A549 (cell line): ENCODE measurements at regions not wholly inside any gene's neighbourhood (a gene's known extent, or its start where the extent isn't known, plus 50 kb on each side); places are given as distances from the start of the nearest gene placed in this dataset.

Source experiments
- ATAC-seq, 2 experiments: fragments of 200-7000 bp in 1 of 2; fragments of >200 bp in 1 of 2; cut with Nextera tagmentation in 1 of 2; cut with Tn5 transposase in 1 of 2; 3 replicates each; pipeline versions ENCODE4 v1.8.0 to v1.9.1; 2018 to 2020; ENCODE audit warnings: mild to moderate bottlenecking in 1 of 2, moderate library complexity in 1 of 2
- CTCF ChIA-PET: fragments of 300-600 bp; sonication (Branson Sonifier 250); formaldehyde crosslinking; extraction: SDS; loops from one replicate; lab custom pipeline; 2021; ENCODE audit warnings: antibody characterized with exemption, inconsistent platforms; lab: Yijun Ruan, JAX
- POLR2A ChIA-PET: fragments of 350-600 bp; formaldehyde crosslinking; extraction: SDS; loops from one replicate; lab custom pipeline; 2021; ENCODE audit warnings: antibody characterized with exemption, inconsistent platforms; lab: Yijun Ruan, JAX
- DNase-seq, 2 experiments: peaks; one replicate each; pipeline versions ENCODE4 v3.0.0 to v3.0.0-alpha.2; 2011 to 2016; ENCODE audit warnings: low read depth in 1 of 2, low spot score in 1 of 2
- FAIRE-seq: peaks from 2 replicates; lab custom pipeline; 2011; peaks lifted over from hg19 to GRCh38; lab: Jason Lieb, UNC
- H3K27ac ChIP-seq, 2 experiments: fragments of >200 bp; sonication (Bioruptor Twin); formaldehyde crosslinking; 3 replicates each; pipeline ENCODE4 v1.5.1; 2016 to 2017
- H3K4me1 ChIP-seq: fragments of >200 bp; sonication (Bioruptor Twin); formaldehyde crosslinking; 3 replicates; pipeline ENCODE4 v1.6.1; 2016
- H3K4me2 ChIP-seq: fragments of >200 bp; sonication (Bioruptor Twin); formaldehyde crosslinking; 3 replicates; pipeline ENCODE4 v1.6.1; 2016
- H3K4me3 ChIP-seq: fragments of >200 bp; sonication (Bioruptor Twin); formaldehyde crosslinking; 3 replicates; pipeline ENCODE4 v1.5.1; 2016
- H3K9me3 ChIP-seq: fragments of >200 bp; sonication (Bioruptor Twin); formaldehyde crosslinking; 3 replicates; pipeline ENCODE4 v1.6.1; 2016
- CHD2 ChIP-seq: fragments of 150-350 bp; IDR thresholded peaks from 2 replicates; pipeline ENCODE4 v1.6.1; 2014; ENCODE audit warnings: low read length; ENCODE audit not compliant: partially characterized antibody
- CHD4 ChIP-seq: fragments of 200-600 bp; sonication (generic); IDR thresholded peaks from 2 replicates; pipeline ENCODE4 v1.6.1; 2016; ENCODE audit warnings: antibody characterized with exemption, mild to moderate bottlenecking, borderline replicate concordance
- EHF ChIP-seq: fragments of 250-450 bp; sonication (Bioruptor Pico); IDR thresholded peaks from 2 replicates; pipeline ENCODE4 v1.5.0; 2020; ENCODE audit warnings: mild to moderate bottlenecking
- FOXS1 ChIP-seq: fragments of 250-450 bp; sonication (Bioruptor Pico); IDR thresholded peaks from 2 replicates; pipeline ENCODE4 v1.5.0; 2020; ENCODE audit warnings: mild to moderate bottlenecking, moderate library complexity
- GATA3 ChIP-seq: IDR thresholded peaks from 2 replicates; pipeline ENCODE4 v1.6.1; 2012; ENCODE audit warnings: borderline replicate concordance
- HEYL ChIP-seq: fragments of 250-450 bp; sonication (Bioruptor Pico); IDR thresholded peaks from 2 replicates; pipeline ENCODE4 v1.8.0; 2021; ENCODE audit warnings: mild to moderate bottlenecking, moderate library complexity
- KDM1A ChIP-seq: fragments of 200-600 bp; sonication (generic); IDR thresholded peaks from 2 replicates; pipeline ENCODE4 v1.6.1; 2016; ENCODE audit warnings: low read depth, mild to moderate bottlenecking
- KDM5A ChIP-seq: fragments of 200-600 bp; sonication (generic); IDR thresholded peaks from 2 replicates; pipeline ENCODE4 v1.6.1; 2016; ENCODE audit warnings: antibody characterized with exemption, mild to moderate bottlenecking
- MYC ChIP-seq: IDR thresholded peaks from 2 replicates; pipeline ENCODE4 v1.6.1; 2012; ENCODE audit warnings: mild to moderate bottlenecking, inconsistent platforms, low read length, improper control_type of control experiment, borderline replicate concordance
- NPAS2 ChIP-seq: fragments of 250-450 bp; sonication (Bioruptor Pico); IDR thresholded peaks from 2 replicates; pipeline ENCODE4 v1.8.0; 2022; ENCODE audit warnings: mild to moderate bottlenecking, moderate library complexity, borderline replicate concordance
- POLR2AphosphoS2 ChIP-seq: conservative IDR thresholded peaks from 2 replicates; pipeline ENCODE4 v1.6.1; 2012; ENCODE audit warnings: low read length, improper control_type of control experiment, inconsistent platforms
- RARB ChIP-seq: fragments of 250-450 bp; sonication (Bioruptor Pico); IDR thresholded peaks from 2 replicates; pipeline ENCODE4 v1.8.0; 2021; ENCODE audit warnings: mild to moderate bottlenecking, moderate library complexity
- RCOR1 ChIP-seq: fragments of 150-350 bp; IDR thresholded peaks from 2 replicates; pipeline ENCODE4 v1.6.1; 2014; ENCODE audit warnings: antibody characterized with exemption, low read length, low read depth
- SMC3 ChIP-seq: fragments of >200 bp; sonication (Bioruptor Twin); formaldehyde crosslinking; IDR thresholded peaks from 3 replicates; pipeline ENCODE4 v1.6.1; 2018; ENCODE audit warnings: inconsistent platforms
- ZNF302 ChIP-seq: fragments of 250-450 bp; sonication (Bioruptor Pico); IDR thresholded peaks from 2 replicates; pipeline ENCODE4 v1.9.0; 2021; ENCODE audit warnings: inconsistent platforms, mild to moderate bottlenecking, moderate library complexity
- WGBS: methylation state at CpG from one replicate; pipeline ENCODE4 v1.1.6; 2017; ENCODE audit errors: missing lambda C conversion rate; 5-methylcytosine and 5-hydroxymethylcytosine counted together
- TF ChIP-seq, protein P1 (sequence below): fragments of 200-600 bp; sonication (generic); IDR thresholded peaks from 2 replicates; pipeline ENCODE4 v1.6.1; 2016; ENCODE audit warnings: antibody characterized with exemption, mild to moderate bottlenecking, moderate library complexity
- TF ChIP-seq, protein P2 (sequence below): fragments of >200 bp; sonication (Bioruptor Twin); formaldehyde crosslinking; IDR thresholded peaks from 3 replicates; pipeline ENCODE4 v1.5.1; 2016
- TF ChIP-seq, protein P3 (sequence below): fragments of >200 bp; sonication (Bioruptor Twin); formaldehyde crosslinking; IDR thresholded peaks from 2 replicates; pipeline ENCODE4 v1.6.1; 2016
- TF ChIP-seq, protein P4 (sequence below): IDR thresholded peaks from 2 replicates; pipeline ENCODE4 v1.6.1; 2012; ENCODE audit warnings: low read depth, borderline replicate concordance
- TF ChIP-seq, protein P5 (sequence below): fragments of 250-450 bp; sonication (Bioruptor Pico); IDR thresholded peaks from 2 replicates; pipeline ENCODE4 v1.5.0; 2021; ENCODE audit warnings: mild to moderate bottlenecking, moderate library complexity, borderline replicate concordance

DNA sequence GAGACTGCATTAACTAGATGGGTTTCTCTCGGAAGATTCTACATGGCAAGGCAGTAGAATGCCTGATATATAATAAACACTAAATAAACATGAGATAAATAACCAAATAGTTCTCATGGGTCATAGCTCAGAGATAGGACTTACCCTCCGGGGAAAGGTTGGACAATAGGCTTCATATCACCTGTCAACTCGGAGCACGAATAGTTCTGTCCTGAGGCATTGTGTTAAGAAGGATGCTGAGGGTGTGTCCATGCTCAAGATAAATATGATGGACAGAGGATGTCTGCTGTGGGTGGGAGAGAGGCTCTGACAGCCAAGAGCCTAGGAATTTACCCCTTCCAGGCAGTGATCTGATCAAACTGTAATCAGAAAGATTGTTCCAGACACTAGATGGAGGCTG lies 474.0 kb downstream of the MIAT start:
- peaks cover 3% of the 10 kb centered on the region; the same call in 1 of the 3 replicates for H3K9me3 ChIP-seq
- no peak for TF ChIP-seq CHD4
- TF ChIP-seq SMC3 = no peak
- TF ChIP-seq FOXS1 (CRISPR knock-in tag) = no peak
- TF ChIP-seq GATA3 = no peak
- no peak for TF ChIP-seq ZNF302 (CRISPR knock-in tag)
- TF ChIP-seq HEYL = no peak
- TF ChIP-seq, protein P1, sequence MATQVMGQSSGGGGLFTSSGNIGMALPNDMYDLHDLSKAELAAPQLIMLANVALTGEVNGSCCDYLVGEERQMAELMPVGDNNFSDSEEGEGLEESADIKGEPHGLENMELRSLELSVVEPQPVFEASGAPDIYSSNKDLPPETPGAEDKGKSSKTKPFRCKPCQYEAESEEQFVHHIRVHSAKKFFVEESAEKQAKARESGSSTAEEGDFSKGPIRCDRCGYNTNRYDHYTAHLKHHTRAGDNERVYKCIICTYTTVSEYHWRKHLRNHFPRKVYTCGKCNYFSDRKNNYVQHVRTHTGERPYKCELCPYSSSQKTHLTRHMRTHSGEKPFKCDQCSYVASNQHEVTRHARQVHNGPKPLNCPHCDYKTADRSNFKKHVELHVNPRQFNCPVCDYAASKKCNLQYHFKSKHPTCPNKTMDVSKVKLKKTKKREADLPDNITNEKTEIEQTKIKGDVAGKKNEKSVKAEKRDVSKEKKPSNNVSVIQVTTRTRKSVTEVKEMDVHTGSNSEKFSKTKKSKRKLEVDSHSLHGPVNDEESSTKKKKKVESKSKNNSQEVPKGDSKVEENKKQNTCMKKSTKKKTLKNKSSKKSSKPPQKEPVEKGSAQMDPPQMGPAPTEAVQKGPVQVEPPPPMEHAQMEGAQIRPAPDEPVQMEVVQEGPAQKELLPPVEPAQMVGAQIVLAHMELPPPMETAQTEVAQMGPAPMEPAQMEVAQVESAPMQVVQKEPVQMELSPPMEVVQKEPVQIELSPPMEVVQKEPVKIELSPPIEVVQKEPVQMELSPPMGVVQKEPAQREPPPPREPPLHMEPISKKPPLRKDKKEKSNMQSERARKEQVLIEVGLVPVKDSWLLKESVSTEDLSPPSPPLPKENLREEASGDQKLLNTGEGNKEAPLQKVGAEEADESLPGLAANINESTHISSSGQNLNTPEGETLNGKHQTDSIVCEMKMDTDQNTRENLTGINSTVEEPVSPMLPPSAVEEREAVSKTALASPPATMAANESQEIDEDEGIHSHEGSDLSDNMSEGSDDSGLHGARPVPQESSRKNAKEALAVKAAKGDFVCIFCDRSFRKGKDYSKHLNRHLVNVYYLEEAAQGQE = no peak
- TF ChIP-seq POLR2AphosphoS2 = no peak
- TF ChIP-seq EHF (CRISPR knock-in tag) = no peak
- TF ChIP-seq MYC = no peak
- TF ChIP-seq RARB (CRISPR knock-in tag) = no peak
- TF ChIP-seq, protein P2, sequence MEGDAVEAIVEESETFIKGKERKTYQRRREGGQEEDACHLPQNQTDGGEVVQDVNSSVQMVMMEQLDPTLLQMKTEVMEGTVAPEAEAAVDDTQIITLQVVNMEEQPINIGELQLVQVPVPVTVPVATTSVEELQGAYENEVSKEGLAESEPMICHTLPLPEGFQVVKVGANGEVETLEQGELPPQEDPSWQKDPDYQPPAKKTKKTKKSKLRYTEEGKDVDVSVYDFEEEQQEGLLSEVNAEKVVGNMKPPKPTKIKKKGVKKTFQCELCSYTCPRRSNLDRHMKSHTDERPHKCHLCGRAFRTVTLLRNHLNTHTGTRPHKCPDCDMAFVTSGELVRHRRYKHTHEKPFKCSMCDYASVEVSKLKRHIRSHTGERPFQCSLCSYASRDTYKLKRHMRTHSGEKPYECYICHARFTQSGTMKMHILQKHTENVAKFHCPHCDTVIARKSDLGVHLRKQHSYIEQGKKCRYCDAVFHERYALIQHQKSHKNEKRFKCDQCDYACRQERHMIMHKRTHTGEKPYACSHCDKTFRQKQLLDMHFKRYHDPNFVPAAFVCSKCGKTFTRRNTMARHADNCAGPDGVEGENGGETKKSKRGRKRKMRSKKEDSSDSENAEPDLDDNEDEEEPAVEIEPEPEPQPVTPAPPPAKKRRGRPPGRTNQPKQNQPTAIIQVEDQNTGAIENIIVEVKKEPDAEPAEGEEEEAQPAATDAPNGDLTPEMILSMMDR = no peak
- TF ChIP-seq KDM1A = no peak
- no peak for TF ChIP-seq KDM5A
- no peak for TF ChIP-seq RCOR1
- TF ChIP-seq, protein P3, sequence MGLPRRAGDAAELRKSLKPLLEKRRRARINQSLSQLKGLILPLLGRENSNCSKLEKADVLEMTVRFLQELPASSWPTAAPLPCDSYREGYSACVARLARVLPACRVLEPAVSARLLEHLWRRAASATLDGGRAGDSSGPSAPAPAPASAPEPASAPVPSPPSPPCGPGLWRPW = no peak
- TF ChIP-seq, protein P4, sequence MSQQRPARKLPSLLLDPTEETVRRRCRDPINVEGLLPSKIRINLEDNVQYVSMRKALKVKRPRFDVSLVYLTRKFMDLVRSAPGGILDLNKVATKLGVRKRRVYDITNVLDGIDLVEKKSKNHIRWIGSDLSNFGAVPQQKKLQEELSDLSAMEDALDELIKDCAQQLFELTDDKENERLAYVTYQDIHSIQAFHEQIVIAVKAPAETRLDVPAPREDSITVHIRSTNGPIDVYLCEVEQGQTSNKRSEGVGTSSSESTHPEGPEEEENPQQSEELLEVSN = no peak
- no peak for TF ChIP-seq CHD2
- TF ChIP-seq, protein P5, sequence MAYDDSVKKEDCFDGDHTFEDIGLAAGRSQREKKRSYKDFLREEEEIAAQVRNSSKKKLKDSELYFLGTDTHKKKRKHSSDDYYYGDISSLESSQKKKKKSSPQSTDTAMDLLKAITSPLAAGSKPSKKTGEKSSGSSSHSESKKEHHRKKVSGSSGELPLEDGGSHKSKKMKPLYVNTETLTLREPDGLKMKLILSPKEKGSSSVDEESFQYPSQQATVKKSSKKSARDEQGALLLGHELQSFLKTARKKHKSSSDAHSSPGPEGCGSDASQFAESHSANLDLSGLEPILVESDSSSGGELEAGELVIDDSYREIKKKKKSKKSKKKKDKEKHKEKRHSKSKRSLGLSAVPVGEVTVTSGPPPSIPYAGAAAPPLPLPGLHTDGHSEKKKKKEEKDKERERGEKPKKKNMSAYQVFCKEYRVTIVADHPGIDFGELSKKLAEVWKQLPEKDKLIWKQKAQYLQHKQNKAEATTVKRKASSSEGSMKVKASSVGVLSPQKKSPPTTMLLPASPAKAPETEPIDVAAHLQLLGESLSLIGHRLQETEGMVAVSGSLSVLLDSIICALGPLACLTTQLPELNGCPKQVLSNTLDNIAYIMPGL (CRISPR knock-in tag) = no peak
- no peak for TF ChIP-seq NPAS2 (CRISPR knock-in tag)
- DNase-seq = no peak
- H3K4me1 ChIP-seq = peaks cover 75% of the 10 kb centered on the region
- no peak overlapping the region for H3K4me3 ChIP-seq
- 47% methylated on average over 4 of the region's 4 CpGs for WGBS
- CTCF ChIA-PET = no interaction called here
- ATAC-seq = no peak
- POLR2A ChIA-PET = no interaction called here
- H3K27ac ChIP-seq = peak overlapping the region; percentile 87 to 90; a peak in 5 of 6 replicates
- no peak for FAIRE-seq
- no peak overlapping the region for H3K4me2 ChIP-seq
